Testis (tissue), 2 donors: ENCODE measurements at regions not wholly inside any gene's neighbourhood (a gene's known extent, or its start where the extent isn't known, plus 50 kb on each side); places are given as distances from the start of the nearest gene placed in this dataset.

Experiments
- DNase-seq: peaks from one replicate; pipeline ENCODE4 v3.0.0-alpha.2; 2019
- H3K27ac ChIP-seq, 2 donors: fragments of 200-600 bp; sonication (generic); one replicate each; pipeline ENCODE4 v1.5.1; 2019
- H3K27me3 ChIP-seq: fragments of 200-600 bp; sonication (generic); one replicate; pipeline ENCODE4 v1.5.1; 2019
- H3K36me3 ChIP-seq: fragments of 200-600 bp; sonication (generic); one replicate; pipeline ENCODE4 v1.5.1; 2017; ENCODE audit warnings: low read depth; ENCODE audit errors: missing control alignments
- H3K4me1 ChIP-seq: fragments of 200-600 bp; sonication (generic); one replicate; pipeline ENCODE4 v1.5.1; 2019
- H3K4me3 ChIP-seq, 2 donors: fragments of 200-600 bp; sonication (generic); one replicate each; pipeline ENCODE4 v1.5.1; 2017 to 2019
- H3K9me3 ChIP-seq: fragments of 200-600 bp; sonication (generic); one replicate; pipeline ENCODE4 v1.5.1; 2017
- POLR2A ChIP-seq: fragments of 450-650 bp; IDR thresholded peaks from one replicate; pipeline ENCODE4 v1.6.1; 2017; ENCODE audit warnings: antibody characterized with exemption, mild to moderate bottlenecking, moderate library complexity
- WGBS, 2 donors: methylation state at CpG; one replicate each; pipeline ENCODE4 v1.1.5; 2018; 5-methylcytosine and 5-hydroxymethylcytosine counted together
- intact Hi-C: fragments of 100-400 bp; cut with DNase I; formaldehyde crosslinking; loops from one replicate; pipeline ENCODE4 v1.15.1; 2023; ENCODE audit warnings: low total_unique reads
- TF ChIP-seq, protein P1 (sequence below), 3 experiments: fragments of 450-650 bp in 2 of 3; fragments of 200-600 bp in 1 of 3; sonication (generic) in 1 of 3; IDR thresholded peaks; one replicate each; pipeline ENCODE4 v1.5.1; 2016 to 2019; ENCODE audit warnings: antibody characterized with exemption in 3 of 3, mild to moderate bottlenecking in 2 of 3, moderate library complexity in 1 of 3

DNA sequence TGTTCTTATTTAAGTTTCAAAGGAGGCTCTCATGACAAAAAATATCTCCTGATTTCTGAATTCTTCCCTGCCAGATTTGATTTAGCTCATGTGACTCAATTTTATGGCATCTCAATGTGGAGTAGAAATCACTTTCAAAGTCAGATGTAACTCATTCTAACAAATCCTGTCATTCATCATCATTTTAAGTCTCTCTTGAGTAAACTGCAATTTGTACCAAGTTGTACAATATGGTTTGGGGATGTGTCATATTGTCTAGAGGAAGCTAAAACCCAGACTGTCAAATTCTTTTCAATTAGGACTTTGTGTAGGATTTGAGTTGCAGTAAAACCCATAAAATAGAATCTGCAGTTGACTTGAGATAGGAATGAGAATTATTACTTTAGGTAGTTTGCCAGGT is 2101.0 kb downstream of the NCAM2 start:
- TF ChIP-seq, protein P1, sequence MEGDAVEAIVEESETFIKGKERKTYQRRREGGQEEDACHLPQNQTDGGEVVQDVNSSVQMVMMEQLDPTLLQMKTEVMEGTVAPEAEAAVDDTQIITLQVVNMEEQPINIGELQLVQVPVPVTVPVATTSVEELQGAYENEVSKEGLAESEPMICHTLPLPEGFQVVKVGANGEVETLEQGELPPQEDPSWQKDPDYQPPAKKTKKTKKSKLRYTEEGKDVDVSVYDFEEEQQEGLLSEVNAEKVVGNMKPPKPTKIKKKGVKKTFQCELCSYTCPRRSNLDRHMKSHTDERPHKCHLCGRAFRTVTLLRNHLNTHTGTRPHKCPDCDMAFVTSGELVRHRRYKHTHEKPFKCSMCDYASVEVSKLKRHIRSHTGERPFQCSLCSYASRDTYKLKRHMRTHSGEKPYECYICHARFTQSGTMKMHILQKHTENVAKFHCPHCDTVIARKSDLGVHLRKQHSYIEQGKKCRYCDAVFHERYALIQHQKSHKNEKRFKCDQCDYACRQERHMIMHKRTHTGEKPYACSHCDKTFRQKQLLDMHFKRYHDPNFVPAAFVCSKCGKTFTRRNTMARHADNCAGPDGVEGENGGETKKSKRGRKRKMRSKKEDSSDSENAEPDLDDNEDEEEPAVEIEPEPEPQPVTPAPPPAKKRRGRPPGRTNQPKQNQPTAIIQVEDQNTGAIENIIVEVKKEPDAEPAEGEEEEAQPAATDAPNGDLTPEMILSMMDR (IDR thresholded peaks at IDR 0.05), result no peak
- TF ChIP-seq POLR2A, result no peak
- DNase-seq, result no peak
- no peaks in the 10 kb centered on the region for H3K36me3 ChIP-seq
- intact Hi-C loops, result no loop called here
- H3K27me3 ChIP-seq, result no peaks in the 10 kb centered on the region
- H3K4me1 ChIP-seq, result no peaks in the 10 kb centered on the region
- no peak overlapping the region for H3K27ac ChIP-seq
- H3K4me3 ChIP-seq, result no peak overlapping the region
- no peaks in the 10 kb centered on the region for H3K9me3 ChIP-seq

DNA sequence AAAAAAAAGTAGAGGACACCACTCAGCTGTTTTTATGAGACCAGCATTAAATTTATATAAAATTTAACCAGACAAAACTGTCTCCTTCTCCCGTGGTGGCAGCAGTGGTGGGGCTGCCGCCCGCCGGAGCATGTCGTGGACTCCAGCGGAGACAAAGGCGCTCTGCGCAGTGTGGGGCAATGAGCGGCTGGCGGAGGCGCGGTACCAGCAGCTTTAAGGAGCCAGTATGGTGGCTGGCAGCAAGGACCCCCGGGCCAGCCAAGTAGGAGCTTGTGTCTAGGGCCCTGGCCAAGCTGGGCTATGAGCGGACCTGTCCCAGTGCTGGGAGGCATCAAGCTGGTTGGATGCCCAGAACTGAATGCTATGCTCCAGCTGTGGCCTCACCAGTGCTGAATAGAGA is 2102.9 kb downstream of the NCAM2 start:
- 68 to 72% methylated on average over 13 to 14 of the region's 14 CpGs for WGBS, 2 donors
- intact Hi-C loops, result no loop called here
- no peak overlapping the region for H3K27ac ChIP-seq
- H3K36me3 ChIP-seq, result no peaks in the 10 kb centered on the region
- H3K4me1 ChIP-seq, result no peaks in the 10 kb centered on the region
- TF ChIP-seq, protein P1 (IDR thresholded peaks at IDR 0.05), result no peak
- TF ChIP-seq POLR2A, result no peak
- no peak for DNase-seq
- H3K4me3 ChIP-seq, result no peak overlapping the region
- H3K9me3 ChIP-seq, result no peaks in the 10 kb centered on the region
- no peaks in the 10 kb centered on the region for H3K27me3 ChIP-seq

DNA sequence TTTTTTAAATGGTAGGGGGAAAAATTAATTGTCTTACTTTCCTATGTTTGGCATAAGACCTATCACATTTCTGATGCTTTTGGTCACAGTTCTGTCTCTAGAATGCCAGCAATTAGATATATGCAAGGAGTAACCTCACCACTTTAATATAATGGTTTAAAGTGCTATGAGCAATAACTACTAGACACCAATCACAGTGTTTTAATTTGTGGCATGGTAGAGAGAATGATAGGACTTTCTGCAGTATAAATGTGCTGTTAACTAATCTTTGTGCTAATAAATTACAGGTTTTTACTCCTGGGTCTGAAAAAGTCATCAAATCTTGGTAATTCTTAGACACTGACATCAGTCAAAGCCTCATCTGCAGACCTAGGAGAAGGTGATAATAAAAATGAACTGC is 2110.3 kb downstream of the NCAM2 start:
- H3K27ac ChIP-seq, result no peak overlapping the region
- H3K4me1 ChIP-seq, result no peaks in the 10 kb centered on the region
- intact Hi-C loops, result no loop called here
- H3K9me3 ChIP-seq, result no peaks in the 10 kb centered on the region
- DNase-seq, result no peak
- TF ChIP-seq, protein P1 (IDR thresholded peaks at IDR 0.05), result no peak
- TF ChIP-seq POLR2A, result no peak
- no peak overlapping the region for H3K4me3 ChIP-seq
- no peaks in the 10 kb centered on the region for H3K36me3 ChIP-seq
- H3K27me3 ChIP-seq, result no peaks in the 10 kb centered on the region

DNA sequence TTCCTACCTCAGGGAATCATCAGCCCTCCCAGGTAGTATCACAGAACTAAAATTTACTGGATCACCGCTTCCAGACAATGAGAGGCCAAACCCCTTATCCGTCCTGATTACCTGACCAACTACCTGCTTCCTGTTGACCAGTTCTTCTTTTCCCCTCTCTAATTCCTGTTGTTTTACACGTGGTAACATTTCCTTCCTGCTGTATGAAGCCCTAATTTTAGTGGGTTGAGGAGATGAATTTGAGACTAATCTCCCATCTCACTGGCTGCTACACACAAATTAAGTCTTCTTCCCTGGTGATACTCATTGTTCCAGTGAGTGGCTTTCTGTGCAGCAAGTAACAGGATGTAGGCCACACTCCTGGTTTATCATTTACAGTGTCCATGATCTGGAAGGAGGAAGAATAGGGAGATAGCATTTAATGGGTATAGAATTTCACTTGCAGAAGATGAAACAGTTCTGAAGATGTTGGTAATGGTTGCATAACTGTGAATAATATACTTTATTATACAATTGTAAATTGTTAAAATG is 2112.9 kb downstream of the NCAM2 start:
- 61% methylated on average over 3 of the region's 3 CpGs for WGBS, 2 donors

DNA sequence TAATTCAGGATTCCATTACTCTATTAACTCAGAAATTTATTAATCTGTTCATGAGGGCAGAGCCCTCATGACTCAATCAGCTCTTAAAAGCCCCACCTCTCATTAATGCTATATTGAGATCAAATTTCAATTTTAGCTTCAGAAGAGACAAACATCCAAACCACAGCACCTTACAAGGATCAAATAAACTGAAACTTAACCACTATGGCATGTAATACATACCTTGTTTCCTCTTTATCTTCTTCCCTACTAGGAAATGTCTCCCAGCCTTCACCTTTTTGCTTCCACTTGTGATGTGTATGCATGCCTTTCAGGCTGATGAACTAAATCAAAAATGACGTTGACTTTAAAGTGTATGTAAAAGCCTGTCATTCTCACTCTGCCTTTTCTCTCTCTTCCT is 2121.3 kb downstream of the NCAM2 start:
- no peaks in the 10 kb centered on the region for H3K4me1 ChIP-seq
- no peak overlapping the region for H3K4me3 ChIP-seq
- H3K36me3 ChIP-seq, result no peaks in the 10 kb centered on the region
- no peaks in the 10 kb centered on the region for H3K9me3 ChIP-seq
- TF ChIP-seq, protein P1 (IDR thresholded peaks at IDR 0.05), result no peak
- TF ChIP-seq POLR2A, result no peak
- intact Hi-C loops, result no loop called here
- no peaks in the 10 kb centered on the region for H3K27me3 ChIP-seq
- no peak overlapping the region for H3K27ac ChIP-seq
- WGBS, 2 donors, result 74 to 84% methylated on average over 1 of the region's 1 CpG
- DNase-seq, result no peak

More for the DNA sequence above, 2112.9 kb downstream of the NCAM2 start:
- no peak overlapping the region for H3K27ac ChIP-seq
- TF ChIP-seq, protein P1 (IDR thresholded peaks at IDR 0.05), result no peak
- no peak for TF ChIP-seq POLR2A
- intact Hi-C loops, result no loop called here
- H3K9me3 ChIP-seq, result no peaks in the 10 kb centered on the region
- no peaks in the 10 kb centered on the region for H3K36me3 ChIP-seq
- H3K4me1 ChIP-seq, result no peaks in the 10 kb centered on the region
- DNase-seq, result no peak
- H3K27me3 ChIP-seq, result no peaks in the 10 kb centered on the region
- no peak overlapping the region for H3K4me3 ChIP-seq
